ENCODE measurements at regions not wholly inside any gene's neighbourhood (a gene's known extent, or its start where the extent isn't known, plus 50 kb on each side); places are given as distances from the start of the nearest gene placed in this dataset.

- CTCF ChIA-PET = interaction anchor here (1.4 kb wide), 1 partner anchor 185 kb away, joined by 4 read pairs; no protein-coding TSS in a partner anchor
- TF ChIP-seq CREB1 (CRISPR knock-in tag; IDR thresholded peaks at IDR 0.05) (no peak), MAX (CRISPR knock-in tag; IDR thresholded peaks at IDR 0.05) (no peak), TCF7 (CRISPR knock-in tag; IDR thresholded peaks at IDR 0.05; ENCODE audit: low read depth) (no peak), MYBL2 (CRISPR knock-in tag; IDR thresholded peaks at IDR 0.05) (no peak), AFF4 (CRISPR knock-in tag; IDR thresholded peaks at IDR 0.05; ENCODE audit: borderline replicate concordance) (no peak), FOXP1 (CRISPR knock-in tag; IDR thresholded peaks at IDR 0.05; ENCODE audit: borderline replicate concordance) (no peak), ZNF416 (CRISPR knock-in tag; IDR thresholded peaks at IDR 0.05) (no peak), ATF3 (CRISPR knock-in tag; conservative IDR thresholded peaks at IDR 0.05) (no peak), ERG (CRISPR knock-in tag; IDR thresholded peaks at IDR 0.05) (no peak), ZBTB21 (CRISPR knock-in tag; IDR thresholded peaks at IDR 0.05; ENCODE audit: borderline replicate concordance) (no peak), NFATC4 (CRISPR knock-in tag; IDR thresholded peaks at IDR 0.05) (no peak), MLX (CRISPR knock-in tag; IDR thresholded peaks at IDR 0.05) (no peak), ZMAT4 (CRISPR knock-in tag; IDR thresholded peaks at IDR 0.05) (no peak), ZNF219 (CRISPR knock-in tag; IDR thresholded peaks at IDR 0.05; ENCODE audit: borderline replicate concordance) (no peak), E2F1 (CRISPR knock-in tag; IDR thresholded peaks at IDR 0.05) (no peak), GTF2I (CRISPR knock-in tag; conservative IDR thresholded peaks at IDR 0.05) (no peak), PRRX2 (CRISPR knock-in tag; IDR thresholded peaks at IDR 0.05) (no peak), ZNF121 (CRISPR knock-in tag; IDR thresholded peaks at IDR 0.05) (no peak), AR (CRISPR knock-in tag; IDR thresholded peaks at IDR 0.05) (no peak), STAT6 (CRISPR knock-in tag; conservative IDR thresholded peaks at IDR 0.05; ENCODE audit: low read depth) (no peak)
Measured at GRCh38 chr13:40271931-40272775, 394.3 kb downstream of the FOXO1 start.

More at GRCh38 chr13:40271931-40272775, 394.3 kb downstream of the FOXO1 start:
- Mint-ChIP-seq H3K36me3 (no peaks in the 10 kb centered on the region), H3K9me3 (no peaks in the 10 kb centered on the region), H3K27me3 (ENCODE audit: low read depth) (no peaks in the 10 kb centered on the region; the same call in 1 of the 2 replicates), H3K4me3 (no peak overlapping the region), H3K4me1 (peaks cover 29% of the 10 kb centered on the region), H3K27ac (peak overlapping the region; percentile 47)
- POLR2A ChIA-PET = no interaction called here
- ATAC-seq (peak; percentile 28; the same call in 1 of the 2 replicates), DNase-seq (ENCODE audit: low spot score) (no peak)
